ENCODE measurements at regions not wholly inside any gene's neighbourhood (a gene's known extent, or its start where the extent isn't known, plus 50 kb on each side); places are given as distances from the start of the nearest gene placed in this dataset.

GRCh38 chr20:62536871-62537401 is 61.1 kb upstream of the GATA5 start:
- no peak for TF ChIP-seq CCAR2 (optimal IDR thresholded peaks at IDR 0.05; ENCODE audit: low read depth, low read length)
- TF ChIP-seq TBL1XR1 (IDR thresholded peaks at IDR 0.05; ENCODE audit: borderline replicate concordance, low read length, partially characterized antibody), result no peak
- TF ChIP-seq NCOR1 (IDR thresholded peaks at IDR 0.05; ENCODE audit: borderline replicate concordance, low read length), result no peak
- TF ChIP-seq JUND (CRISPR knock-in tag; IDR thresholded peaks at IDR 0.05), result no peak
- no peak for TF ChIP-seq EHMT2 (IDR thresholded peaks at IDR 0.05; ENCODE audit: borderline replicate concordance, low read depth, low read length)
- no peak for TF ChIP-seq BRCA1 (CRISPR knock-in tag; IDR thresholded peaks at IDR 0.05)
- TF ChIP-seq IRF1 (CRISPR knock-in tag; IDR thresholded peaks at IDR 0.05; ENCODE audit: low read depth), result no peak

All from HepG2 (cell line).